ENCODE measurements at regions not wholly inside any gene's neighbourhood (a gene's known extent, or its start where the extent isn't known, plus 50 kb on each side); places are given as distances from the start of the nearest gene placed in this dataset.
A peak's percentile ranks its signal among the peaks of the same experiment; 100 is the strongest.

- Histone ChIP-seq H3K14ac (ENCODE audit: low read length) (no peak overlapping the region), H3K18ac (ENCODE audit: low read length) (peak overlapping the region; percentile 2), H3K9ac (ENCODE audit: low read depth, low read length, poor library complexity) (no peak overlapping the region), H4K8ac (ENCODE audit: low read depth, low read length) (no peak overlapping the region), H3K79me1 (ENCODE audit: low read depth, low read length) (no peaks in the 10 kb centered on the region), H2BK15ac (ENCODE audit: low read length) (no peak overlapping the region), H2BK120ac (ENCODE audit: low read depth, low read length) (no peak overlapping the region), H3K36me3 (replicated peaks in 1 of 2; ENCODE audit: control insufficient read depth in 2 of 2, insufficient read depth in 2 of 2, low read length in 2 of 2) (no peaks in the 10 kb centered on the region), H3K4me3 (ENCODE audit: low read length in 2 of 2) (no peak overlapping the region), H3K4me2 (ENCODE audit: insufficient read depth, low read length, poor library complexity, severe bottlenecking) (no peak overlapping the region), H3K4ac (ENCODE audit: low read length) (no peak overlapping the region), H3K27me3 (ENCODE audit: control insufficient read depth in 3 of 3, insufficient read depth in 3 of 3, low read depth in 1 of 3, low read length in 3 of 3) (no peaks in the 10 kb centered on the region), H2AFZ (ENCODE audit: low read length) (no peak overlapping the region), H2AK5ac (ENCODE audit: low read depth, low read length) (no peak overlapping the region), H2BK5ac (ENCODE audit: low read length) (no peak overlapping the region), H3K27ac (replicated peaks; ENCODE audit: low read length) (no peak overlapping the region), H3K9me3 (replicated peaks in 1 of 2; ENCODE audit: control insufficient read depth in 2 of 2, insufficient read depth in 1 of 2, low read depth in 1 of 2, low read length in 2 of 2) (no peaks in the 10 kb centered on the region), H3K23ac (ENCODE audit: low read depth, low read length, poor library complexity) (no peak overlapping the region), H4K91ac (ENCODE audit: low read depth, low read length, poor library complexity) (no peak overlapping the region), H3K4me1 (ENCODE audit: control insufficient read depth in 2 of 2, insufficient read depth in 1 of 2, low read depth in 1 of 2, low read length in 2 of 2) (no peaks in the 10 kb centered on the region), H2BK12ac (ENCODE audit: low read length) (no peak overlapping the region)
- WGBS, 2 donors (ENCODE audit: extremely low coverage in 2 of 2, insufficient read length in 2 of 2, insufficient replicate concordance in 1 of 2): no CpG with 5 or more reads among the region's 3 CpGs
- no peak for DNase-seq (ENCODE audit: low spot score)
Measured at GRCh38 chr10:43982250-43982649, 333.6 kb upstream of the ZNF32 start.

DNA sequence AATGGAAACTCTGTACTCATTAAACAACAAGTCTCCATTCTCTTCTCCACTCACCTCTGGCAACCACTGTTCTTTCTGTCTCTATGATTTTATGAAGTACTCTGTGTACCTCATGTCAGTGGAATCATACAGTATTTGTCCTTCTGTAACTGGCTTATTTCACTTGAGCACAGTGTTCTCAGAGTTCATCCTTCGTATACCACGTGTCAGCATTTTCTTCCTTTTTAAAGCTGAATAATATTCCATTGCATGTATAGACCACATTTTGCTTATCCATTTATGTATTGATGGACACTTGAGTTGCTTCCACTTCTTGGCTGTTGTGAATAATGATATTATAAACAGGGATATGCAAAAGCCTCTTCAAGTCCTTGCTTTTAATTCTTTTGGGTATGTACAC is 333.0 kb upstream of the ZNF32 start:
- DNase-seq (ENCODE audit: low spot score): no peak
- Histone ChIP-seq H3K4me1 (ENCODE audit: control insufficient read depth in 2 of 2, insufficient read depth in 1 of 2, low read depth in 1 of 2, low read length in 2 of 2) (no peaks in the 10 kb centered on the region), H2BK120ac (ENCODE audit: low read depth, low read length) (no peak overlapping the region), H2BK15ac (ENCODE audit: low read length) (no peak overlapping the region), H2BK5ac (ENCODE audit: low read length) (no peak overlapping the region), H2AK5ac (ENCODE audit: low read depth, low read length) (no peak overlapping the region), H4K8ac (ENCODE audit: low read depth, low read length) (no peak overlapping the region), H3K36me3 (replicated peaks in 1 of 2; ENCODE audit: control insufficient read depth in 2 of 2, insufficient read depth in 2 of 2, low read length in 2 of 2) (no peaks in the 10 kb centered on the region), H4K91ac (ENCODE audit: low read depth, low read length, poor library complexity) (no peak overlapping the region), H3K9me3 (replicated peaks in 1 of 2; ENCODE audit: control insufficient read depth in 2 of 2, insufficient read depth in 1 of 2, low read depth in 1 of 2, low read length in 2 of 2) (no peaks in the 10 kb centered on the region), H2AFZ (ENCODE audit: low read length) (no peak overlapping the region), H3K14ac (ENCODE audit: low read length) (no peak overlapping the region), H3K23ac (ENCODE audit: low read depth, low read length, poor library complexity) (no peak overlapping the region), H3K4ac (ENCODE audit: low read length) (no peak overlapping the region), H3K9ac (ENCODE audit: low read depth, low read length, poor library complexity) (no peak overlapping the region), H2BK12ac (ENCODE audit: low read length) (no peak overlapping the region), H3K4me3 (ENCODE audit: low read length in 2 of 2) (no peak overlapping the region), H3K4me2 (ENCODE audit: insufficient read depth, low read length, poor library complexity, severe bottlenecking) (no peak overlapping the region), H3K18ac (ENCODE audit: low read length) (no peak overlapping the region), H3K27me3 (ENCODE audit: control insufficient read depth in 3 of 3, insufficient read depth in 3 of 3, low read depth in 1 of 3, low read length in 3 of 3) (no peaks in the 10 kb centered on the region), H3K79me1 (ENCODE audit: low read depth, low read length) (no peaks in the 10 kb centered on the region), H3K27ac (replicated peaks; ENCODE audit: low read length) (no peak overlapping the region)
- no CpG with 5 or more reads among the region's 2 CpGs for WGBS, 2 donors (ENCODE audit: extremely low coverage in 2 of 2, insufficient read length in 2 of 2, insufficient replicate concordance in 1 of 2)

GRCh38 chr10:43981232-43981631 is 332.6 kb upstream of the ZNF32 start:
- H3K27ac ChIP-seq (replicated peaks; ENCODE audit: low read length): no peak overlapping the region
- no peak overlapping the region for H3K9ac ChIP-seq (ENCODE audit: low read depth, low read length, poor library complexity)
- WGBS, 2 donors (ENCODE audit: extremely low coverage in 2 of 2, insufficient read length in 2 of 2, insufficient replicate concordance in 1 of 2): no CpG with 5 or more reads among the region's 1 CpG
- no peak overlapping the region for H2AK5ac ChIP-seq (ENCODE audit: low read depth, low read length)
- no peak overlapping the region for H3K14ac ChIP-seq (ENCODE audit: low read length)
- no peaks in the 10 kb centered on the region for H3K9me3 ChIP-seq (replicated peaks in 1 of 2; ENCODE audit: control insufficient read depth in 2 of 2, insufficient read depth in 1 of 2, low read depth in 1 of 2, low read length in 2 of 2)
- no peak overlapping the region for H2BK12ac ChIP-seq (ENCODE audit: low read length)
- no peak overlapping the region for H4K8ac ChIP-seq (ENCODE audit: low read depth, low read length)
- no peak overlapping the region for H3K4ac ChIP-seq (ENCODE audit: low read length)
- H4K91ac ChIP-seq (ENCODE audit: low read depth, low read length, poor library complexity): no peak overlapping the region
- no peak overlapping the region for H2BK120ac ChIP-seq (ENCODE audit: low read depth, low read length)
- no peak overlapping the region for H2BK5ac ChIP-seq (ENCODE audit: low read length)
- H3K27me3 ChIP-seq (ENCODE audit: control insufficient read depth in 3 of 3, insufficient read depth in 3 of 3, low read depth in 1 of 3, low read length in 3 of 3): no peaks in the 10 kb centered on the region
- no peak overlapping the region for H2AFZ ChIP-seq (ENCODE audit: low read length)
- no peak overlapping the region for H3K18ac ChIP-seq (ENCODE audit: low read length)
- H3K23ac ChIP-seq (ENCODE audit: low read depth, low read length, poor library complexity): no peak overlapping the region
- H2BK15ac ChIP-seq (ENCODE audit: low read length): no peak overlapping the region
- no peak for DNase-seq (ENCODE audit: low spot score)
- no peaks in the 10 kb centered on the region for H3K4me1 ChIP-seq (ENCODE audit: control insufficient read depth in 2 of 2, insufficient read depth in 1 of 2, low read depth in 1 of 2, low read length in 2 of 2)
- no peaks in the 10 kb centered on the region for H3K79me1 ChIP-seq (ENCODE audit: low read depth, low read length)
- no peak overlapping the region for H3K4me2 ChIP-seq (ENCODE audit: insufficient read depth, low read length, poor library complexity, severe bottlenecking)
- no peaks in the 10 kb centered on the region for H3K36me3 ChIP-seq (replicated peaks in 1 of 2; ENCODE audit: control insufficient read depth in 2 of 2, insufficient read depth in 2 of 2, low read length in 2 of 2)
- no peak overlapping the region for H3K4me3 ChIP-seq (ENCODE audit: low read length in 2 of 2)

GRCh38 chr10:43980715-43981114 is 332.0 kb upstream of the ZNF32 start:
- peak overlapping the region; percentile 42 for H3K18ac ChIP-seq (ENCODE audit: low read length)
- no peaks in the 10 kb centered on the region for H3K79me1 ChIP-seq (ENCODE audit: low read depth, low read length)
- H3K14ac ChIP-seq (ENCODE audit: low read length): no peak overlapping the region
- H3K9me3 ChIP-seq (replicated peaks in 1 of 2; ENCODE audit: control insufficient read depth in 2 of 2, insufficient read depth in 1 of 2, low read depth in 1 of 2, low read length in 2 of 2): no peaks in the 10 kb centered on the region
- H3K4me2 ChIP-seq (ENCODE audit: insufficient read depth, low read length, poor library complexity, severe bottlenecking): no peak overlapping the region
- no peak overlapping the region for H2BK120ac ChIP-seq (ENCODE audit: low read depth, low read length)
- H4K91ac ChIP-seq (ENCODE audit: low read depth, low read length, poor library complexity): no peak overlapping the region
- peak overlapping the region; percentile 45 for H4K8ac ChIP-seq (ENCODE audit: low read depth, low read length)
- no peak overlapping the region for H3K9ac ChIP-seq (ENCODE audit: low read depth, low read length, poor library complexity)
- no peak overlapping the region for H3K4ac ChIP-seq (ENCODE audit: low read length)
- H2AK5ac ChIP-seq (ENCODE audit: low read depth, low read length): peak overlapping the region; percentile 10
- no peak overlapping the region for H3K4me3 ChIP-seq (ENCODE audit: low read length in 2 of 2)
- no peaks in the 10 kb centered on the region for H3K27me3 ChIP-seq (ENCODE audit: control insufficient read depth in 3 of 3, insufficient read depth in 3 of 3, low read depth in 1 of 3, low read length in 3 of 3)
- H2AFZ ChIP-seq (ENCODE audit: low read length): no peak overlapping the region
- WGBS, 2 donors (ENCODE audit: extremely low coverage in 2 of 2, insufficient read length in 2 of 2, insufficient replicate concordance in 1 of 2): no CpG with 5 or more reads among the region's 7 CpGs
- no peak for DNase-seq (ENCODE audit: low spot score)
- no peaks in the 10 kb centered on the region for H3K36me3 ChIP-seq (replicated peaks in 1 of 2; ENCODE audit: control insufficient read depth in 2 of 2, insufficient read depth in 2 of 2, low read length in 2 of 2)
- no peaks in the 10 kb centered on the region for H3K4me1 ChIP-seq (ENCODE audit: control insufficient read depth in 2 of 2, insufficient read depth in 1 of 2, low read depth in 1 of 2, low read length in 2 of 2)
- no peak overlapping the region for H2BK5ac ChIP-seq (ENCODE audit: low read length)
- H2BK12ac ChIP-seq (ENCODE audit: low read length): no peak overlapping the region
- H3K23ac ChIP-seq (ENCODE audit: low read depth, low read length, poor library complexity): no peak overlapping the region
- no peak overlapping the region for H2BK15ac ChIP-seq (ENCODE audit: low read length)
- no peak overlapping the region for H3K27ac ChIP-seq (replicated peaks; ENCODE audit: low read length)
